GM18870 (cell line): ENCODE measurements at regions not wholly inside any gene's neighbourhood (a gene's known extent, or its start where the extent isn't known, plus 50 kb on each side); places are given as distances from the start of the nearest gene placed in this dataset.

ENCODE experiments used
- ATAC-seq: cut with Tn5 transposase; IDR thresholded peaks from one replicate; pipeline ENCODE4 v1.9.1; 2021; ENCODE audit warnings: moderate library complexity; ENCODE audit not compliant: unreplicated experiment

DNA sequence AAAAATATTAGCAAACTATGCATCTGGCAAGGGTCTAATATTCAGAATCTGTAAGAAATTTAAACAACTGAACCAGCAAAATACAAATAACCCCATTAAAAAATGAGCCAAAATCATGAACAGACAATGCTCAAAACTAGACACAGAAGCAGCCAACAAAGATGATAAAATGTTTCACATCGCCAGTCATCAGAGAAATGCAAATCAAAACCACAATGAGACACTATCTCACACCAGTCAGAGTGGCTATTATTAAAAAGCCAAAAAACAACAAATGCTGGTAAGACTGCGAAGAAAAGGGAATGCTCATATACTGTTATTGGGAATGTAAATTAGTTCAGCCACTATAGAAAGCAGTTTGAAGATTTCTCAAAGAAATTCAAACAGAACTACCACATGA, 201.3 kb upstream of the CPEB2 start:
- no peak for ATAC-seq

DNA sequence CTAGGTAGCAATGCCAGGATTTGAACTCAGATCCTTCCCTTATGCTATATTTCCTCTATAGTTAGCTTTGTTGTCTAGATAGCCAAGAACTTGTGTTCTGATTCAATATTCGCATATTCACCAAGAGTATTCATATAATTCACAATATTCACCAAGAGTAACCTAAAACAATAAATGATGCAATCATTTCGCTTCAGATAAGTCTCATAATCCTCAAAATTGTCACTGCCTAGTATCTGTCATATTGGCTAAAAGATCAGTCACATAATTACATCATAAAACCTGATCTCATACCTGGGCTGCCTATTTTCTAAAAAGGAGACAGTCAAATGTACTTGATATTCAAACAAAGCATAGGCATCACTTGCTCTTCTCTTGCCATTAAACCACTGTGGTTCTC, 199.7 kb upstream of the CPEB2 start:
- ATAC-seq = no peak

DNA sequence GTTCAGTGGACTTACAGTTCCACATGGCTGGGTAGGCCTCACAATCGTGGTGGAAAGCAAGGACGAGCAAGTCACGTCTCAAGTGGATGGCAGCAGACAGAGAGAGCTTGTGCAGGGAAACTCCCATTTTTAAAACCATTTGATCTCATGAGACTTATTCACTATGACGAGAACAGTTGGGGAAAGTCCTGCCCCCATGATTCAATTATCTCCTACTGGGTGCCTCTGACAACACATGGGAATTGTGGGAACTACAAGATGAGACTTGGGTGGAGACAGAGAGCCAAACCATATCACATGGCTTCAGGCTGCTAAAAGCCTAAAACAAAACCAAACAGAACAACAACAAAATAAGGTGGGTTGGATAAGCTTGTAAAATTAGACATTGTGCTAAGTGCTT, 194.4 kb upstream of the CPEB2 start:
- no peak for ATAC-seq

DNA sequence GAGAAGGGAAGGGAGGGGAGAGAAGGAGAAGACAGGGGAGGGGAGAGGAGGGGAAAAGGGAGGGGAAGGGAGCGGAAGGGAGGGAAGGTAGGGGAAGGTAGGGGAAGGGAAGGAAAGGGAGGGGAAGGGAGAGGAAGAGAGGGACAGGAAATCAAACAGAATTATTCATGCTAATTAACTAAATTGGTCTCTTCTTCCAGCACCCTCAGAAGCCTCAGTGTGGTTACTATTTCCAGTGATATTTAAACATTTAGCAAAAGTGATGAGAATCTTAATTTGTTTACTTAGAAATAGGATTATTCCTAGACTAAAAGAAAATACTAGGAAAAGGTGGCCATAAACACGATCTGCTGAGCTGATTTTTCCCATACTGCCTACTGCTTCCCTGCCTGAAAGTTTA, 193.1 kb upstream of the CPEB2 start:
- no peak for ATAC-seq

DNA sequence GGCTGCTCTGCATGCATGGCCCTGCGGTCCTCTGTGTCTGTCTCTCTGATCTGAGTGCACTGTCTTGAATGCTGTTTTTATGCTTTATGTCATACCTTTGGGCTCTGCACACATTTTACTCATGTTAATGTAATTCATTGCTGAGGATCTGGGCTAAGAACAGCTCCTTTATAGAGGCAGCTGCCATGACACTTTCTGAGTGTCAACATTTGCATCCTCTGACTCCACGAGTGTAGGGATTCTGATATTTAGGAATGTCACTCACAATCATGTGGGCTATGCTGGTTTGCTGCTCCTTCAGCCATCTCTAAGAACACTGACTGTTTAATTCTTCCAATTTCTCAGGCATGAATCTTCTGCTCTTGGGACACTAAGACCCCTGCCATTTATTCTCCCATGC, 192.2 kb upstream of the CPEB2 start:
- ATAC-seq = no peak

DNA sequence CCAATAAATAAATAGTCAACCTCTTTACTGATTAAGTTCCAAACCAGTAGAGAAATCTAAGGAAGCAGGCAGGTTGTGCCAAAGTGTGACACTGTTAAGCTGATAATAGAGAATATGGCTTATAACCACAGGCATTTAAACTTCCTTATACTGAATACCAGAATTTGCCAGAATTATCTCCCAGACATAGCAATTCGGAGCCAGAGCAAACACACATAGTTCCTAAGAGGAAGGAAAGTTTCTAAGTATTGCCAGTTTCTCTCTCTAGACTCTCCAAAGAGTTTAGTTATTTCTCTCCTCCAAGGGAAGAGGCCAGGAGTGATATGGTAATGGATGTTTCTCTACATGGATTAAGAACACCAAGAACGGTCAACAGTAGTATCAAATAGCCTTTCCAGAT, 191.7 kb upstream of the CPEB2 start:
- ATAC-seq = no peak

DNA sequence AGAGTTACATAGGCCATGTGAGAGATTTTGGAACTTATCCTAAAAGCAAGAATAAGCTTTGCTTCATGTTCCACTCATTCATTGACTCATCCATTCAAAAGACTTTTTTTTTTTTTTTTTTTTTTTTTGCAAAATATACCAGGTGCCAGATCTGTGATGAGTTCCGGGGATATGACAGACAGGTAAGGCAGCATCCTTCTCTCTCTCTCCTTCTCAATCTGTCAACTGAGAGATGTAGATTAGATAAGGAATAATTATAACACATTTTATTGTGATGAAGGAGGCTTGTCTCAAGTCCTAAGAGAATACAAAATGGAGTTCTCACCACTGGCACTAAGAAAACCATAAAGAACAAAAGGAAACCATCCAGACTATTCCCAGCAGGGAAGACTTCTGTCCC, 190.2 kb upstream of the CPEB2 start:
- no peak for ATAC-seq

DNA sequence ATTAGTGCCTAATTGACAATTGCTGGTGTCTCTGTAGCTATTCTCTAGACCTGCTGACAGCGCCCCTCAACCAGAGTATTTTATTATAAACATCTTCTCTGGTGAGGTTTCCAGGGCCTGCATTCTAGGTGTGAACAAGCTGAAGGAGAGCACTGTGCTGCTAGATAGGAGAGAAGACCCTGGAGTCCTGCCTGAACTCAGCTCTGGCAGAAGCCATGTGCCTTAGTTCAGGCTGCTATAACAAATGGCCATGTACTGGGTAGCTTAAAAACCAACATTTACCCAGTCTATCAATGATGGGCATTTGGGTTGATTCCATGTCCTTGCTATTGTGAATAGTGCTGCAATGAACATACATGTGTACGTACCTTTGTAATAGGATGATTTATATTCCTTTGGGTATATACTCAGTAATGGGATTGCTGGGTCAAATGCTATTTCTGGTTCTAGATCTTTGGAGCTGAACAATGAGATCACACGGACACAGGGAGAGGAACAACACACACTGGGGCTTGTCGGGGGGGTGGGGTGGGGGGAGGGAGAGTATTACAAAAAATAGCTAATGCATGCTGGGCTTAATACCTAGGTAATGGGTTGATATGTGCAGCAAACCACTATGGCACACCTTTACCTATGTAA, 185.5 kb upstream of the CPEB2 start:
- ATAC-seq = no peak

DNA sequence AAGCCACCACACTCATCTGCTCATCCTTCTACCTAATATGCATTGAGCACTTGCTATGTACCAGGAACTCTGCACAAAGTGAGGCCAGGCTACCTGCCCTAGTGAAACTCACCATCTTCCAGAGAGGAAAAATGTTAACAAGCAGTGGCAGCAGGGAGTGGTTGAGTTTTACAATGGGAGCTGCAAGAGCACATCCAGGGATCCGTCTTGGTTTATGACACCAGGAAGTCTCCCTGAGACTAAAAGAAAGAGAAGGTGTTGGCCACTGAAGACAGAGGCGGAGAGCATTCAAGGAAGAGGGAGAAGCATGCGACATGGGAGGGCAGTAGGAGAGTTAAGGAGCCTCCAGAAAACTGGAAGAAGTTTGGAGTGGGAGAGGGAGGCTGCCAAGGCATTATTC, 178.1 kb upstream of the CPEB2 start:
- no peak for ATAC-seq

DNA sequence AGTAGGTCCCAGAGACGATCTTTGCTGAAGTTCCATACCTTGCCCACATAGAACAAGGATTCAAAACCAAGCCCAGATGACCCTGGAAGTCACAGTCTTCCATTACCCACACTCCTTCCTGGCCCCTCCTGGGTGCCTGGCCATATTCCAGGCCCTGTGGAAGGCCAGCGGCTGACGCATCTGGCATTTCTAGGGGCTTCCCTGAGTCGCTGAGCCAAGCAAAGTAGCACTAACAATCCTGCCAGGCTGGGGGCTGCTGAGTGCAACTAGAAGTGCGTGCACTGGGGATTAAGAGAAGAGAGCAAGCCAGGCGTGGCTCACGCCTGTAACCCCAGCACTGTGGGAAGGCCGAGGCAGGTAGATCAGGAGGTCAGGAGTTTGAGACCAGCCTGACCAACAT, 175.2 kb upstream of the CPEB2 start:
- no peak for ATAC-seq

DNA sequence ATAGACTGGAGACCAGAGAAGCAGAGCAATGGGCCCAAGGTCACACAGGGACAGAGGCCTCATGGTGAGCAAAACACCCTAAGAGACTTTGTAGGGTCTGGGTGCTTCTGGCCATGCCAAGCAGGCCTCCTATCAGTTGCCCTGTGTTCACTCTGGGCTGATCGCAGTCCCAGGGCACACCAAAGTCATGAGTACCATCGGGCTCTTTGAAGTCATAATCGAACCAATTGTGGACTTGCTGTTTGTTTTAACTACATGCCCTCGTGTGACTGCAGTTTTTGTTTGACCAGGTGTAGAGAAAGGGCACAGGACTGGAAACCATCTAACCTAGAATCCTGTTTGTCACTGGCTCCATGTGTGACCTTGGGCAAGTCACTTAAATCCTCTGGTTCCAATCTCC, 172.5 kb upstream of the CPEB2 start:
- ATAC-seq = no peak

DNA sequence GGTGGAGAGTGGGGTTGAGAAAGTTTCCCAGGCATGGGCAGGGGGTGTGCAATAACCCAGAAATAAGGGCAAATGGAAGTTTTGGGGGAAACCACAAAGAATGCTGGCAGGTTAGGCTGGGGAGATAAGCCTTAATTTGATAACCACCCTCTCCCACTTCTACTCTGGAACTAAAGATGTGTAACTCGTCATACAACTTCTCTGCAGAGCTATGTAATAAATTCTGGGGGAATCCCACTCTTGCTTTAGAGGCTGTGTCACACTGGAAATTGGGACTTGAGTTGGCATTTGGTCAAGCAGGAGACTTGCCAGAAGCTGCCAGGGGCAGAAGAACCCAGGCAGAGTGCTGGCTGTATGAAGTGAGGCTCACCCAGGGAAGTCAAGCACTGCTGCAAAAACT, 170.9 kb upstream of the CPEB2 start:
- ATAC-seq = no peak

DNA sequence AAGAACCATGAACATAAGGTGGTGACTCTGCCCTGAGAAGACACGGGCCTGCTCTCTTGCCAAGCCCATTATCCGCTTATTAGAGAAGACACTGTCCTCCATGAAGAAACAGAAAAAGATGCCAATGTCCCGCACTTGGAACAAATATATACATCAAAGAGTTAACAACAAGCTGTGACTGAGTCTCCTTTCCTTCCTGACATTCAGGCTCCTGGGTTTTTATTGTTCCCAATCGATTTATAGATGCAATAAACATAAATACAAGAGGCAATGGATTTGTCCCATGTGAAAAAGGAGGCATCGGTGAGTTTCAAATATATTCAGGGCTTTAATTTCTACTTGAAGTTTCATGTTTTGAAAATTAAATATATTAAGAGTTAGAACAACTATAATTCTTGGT, 169.2 kb upstream of the CPEB2 start:
- no peak for ATAC-seq

DNA sequence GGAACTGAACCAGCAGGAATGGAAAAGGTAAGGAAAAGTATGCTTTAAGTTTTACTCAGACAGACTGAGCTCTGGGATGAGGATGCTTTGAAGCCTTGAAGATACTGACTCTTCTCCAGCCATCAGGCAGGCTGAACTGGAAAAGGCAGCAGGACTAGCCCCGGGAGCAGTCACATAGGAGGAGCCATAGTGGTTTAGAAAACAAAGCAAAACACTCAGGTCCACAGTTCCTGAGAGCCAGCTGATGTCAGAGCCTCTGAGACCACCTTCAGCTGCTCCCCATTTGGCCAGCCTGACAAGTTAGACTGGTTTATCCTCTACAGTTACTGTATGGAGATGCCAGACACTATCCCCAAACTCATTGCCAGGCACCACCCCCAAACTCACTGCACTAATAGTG, 167.9 kb upstream of the CPEB2 start:
- no peak for ATAC-seq

DNA sequence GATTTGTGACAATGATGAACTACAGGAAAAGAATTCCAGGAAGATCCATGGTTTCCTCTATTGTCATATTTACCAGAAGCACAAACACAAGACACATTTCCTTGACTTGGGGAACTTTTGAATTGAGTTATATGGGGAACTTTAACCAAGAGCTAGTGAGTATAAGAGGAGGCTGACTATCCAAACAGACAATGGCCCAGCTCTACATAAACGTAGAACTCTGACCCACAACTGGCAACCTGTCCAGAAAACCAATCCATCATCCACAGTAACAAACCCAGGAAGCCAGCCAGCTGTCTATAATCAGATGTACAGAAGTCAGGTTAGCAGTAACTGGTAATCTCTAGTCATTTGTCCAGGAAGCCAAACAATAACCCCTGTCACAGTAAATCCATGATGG, 167.0 kb upstream of the CPEB2 start:
- no peak for ATAC-seq

DNA sequence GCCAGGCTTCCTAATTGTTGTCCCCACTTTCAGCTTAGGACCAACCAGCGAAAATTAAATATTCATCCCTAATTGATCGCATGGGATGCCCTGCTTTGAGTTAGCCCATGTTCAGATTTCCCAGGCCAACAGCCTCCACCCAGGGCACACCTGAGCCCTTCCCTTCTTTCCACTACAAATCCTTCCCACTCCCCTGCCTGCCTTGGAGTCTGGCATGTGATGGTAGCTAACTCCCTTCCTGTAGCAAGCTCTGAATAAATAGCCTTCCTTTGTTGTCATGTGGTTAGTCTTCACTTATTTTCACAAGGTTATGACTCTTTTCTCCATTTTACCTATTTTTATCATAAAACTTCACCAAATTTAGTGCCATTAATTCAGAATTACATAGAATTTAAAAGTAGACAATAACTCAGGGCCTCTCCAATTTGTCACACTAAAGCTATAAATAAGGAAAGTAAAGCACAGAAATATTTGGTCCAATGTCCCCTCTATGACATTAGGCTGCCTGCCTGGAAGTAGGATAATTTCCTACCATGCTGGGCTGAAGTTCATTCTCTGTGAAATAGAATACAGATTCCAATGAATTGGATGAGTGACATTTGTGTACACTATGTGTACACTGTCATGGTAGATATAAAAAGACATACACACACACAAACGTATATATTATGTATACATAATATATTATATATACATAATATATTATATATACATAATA, 166.4 kb upstream of the CPEB2 start:
- no peak for ATAC-seq

DNA sequence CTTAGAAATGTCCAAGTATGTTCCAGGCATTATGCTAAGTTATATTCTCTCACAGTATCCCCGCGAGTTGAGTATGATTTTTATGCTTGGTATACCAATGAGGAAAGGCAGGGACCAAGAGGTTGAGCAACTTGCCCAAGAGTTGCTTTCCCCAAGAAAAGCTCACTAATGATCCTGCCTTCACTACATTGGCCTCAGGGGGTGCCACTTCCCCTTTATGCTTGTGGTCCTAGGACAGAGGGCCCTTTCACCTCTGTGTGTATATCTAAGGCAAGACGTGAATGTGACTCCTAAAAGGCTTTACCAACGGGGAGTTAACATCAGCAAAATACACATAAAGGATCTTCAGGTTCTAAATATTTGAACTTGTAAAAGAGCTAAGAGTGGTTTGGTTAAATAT, 164.4 kb upstream of the CPEB2 start:
- no peak for ATAC-seq

DNA sequence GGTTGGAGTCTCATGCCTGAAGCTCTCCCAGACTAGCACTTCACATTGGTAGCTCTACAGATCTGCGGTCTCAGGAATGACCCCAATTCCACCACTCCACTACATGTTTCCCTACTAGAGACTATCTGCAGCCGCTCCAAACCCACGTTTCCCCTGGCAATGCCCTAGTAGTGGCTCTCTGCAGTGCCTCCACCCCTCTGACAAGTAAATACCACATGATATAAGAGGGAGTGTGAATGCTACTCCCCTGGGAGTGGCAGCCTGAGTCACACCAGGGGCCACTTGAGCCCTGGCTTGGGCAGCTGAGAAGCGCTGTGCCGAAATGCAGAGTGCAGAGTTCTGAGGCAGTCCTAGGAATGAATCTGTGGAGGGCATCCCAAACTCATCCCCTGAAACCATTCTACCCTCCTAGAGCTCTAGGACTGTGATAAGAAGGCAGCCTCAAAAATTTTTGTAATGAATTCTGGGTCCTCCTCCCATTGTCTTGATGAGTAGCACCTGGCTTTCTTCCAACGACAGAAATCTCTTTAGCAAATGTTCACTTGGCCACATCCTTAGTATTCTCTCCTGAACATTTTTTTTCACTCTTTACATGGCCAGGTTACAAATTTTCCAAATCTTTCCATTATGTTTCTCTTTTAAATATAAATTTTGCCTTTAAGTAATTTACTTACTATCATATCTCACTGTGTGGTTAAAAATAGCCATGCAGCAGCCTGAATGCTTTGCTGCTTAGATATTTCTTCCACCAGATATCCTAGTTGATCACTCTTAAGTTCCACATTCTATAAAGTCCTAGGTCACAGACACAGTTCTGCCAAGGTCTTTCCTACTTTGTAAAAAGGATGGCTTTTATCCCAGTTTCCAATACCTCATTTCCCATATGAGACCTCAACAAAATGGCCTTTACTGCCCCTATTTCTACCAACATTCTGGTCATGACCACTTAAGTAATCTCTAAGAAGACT, 160.2 kb upstream of the CPEB2 start:
- no peak for ATAC-seq

DNA sequence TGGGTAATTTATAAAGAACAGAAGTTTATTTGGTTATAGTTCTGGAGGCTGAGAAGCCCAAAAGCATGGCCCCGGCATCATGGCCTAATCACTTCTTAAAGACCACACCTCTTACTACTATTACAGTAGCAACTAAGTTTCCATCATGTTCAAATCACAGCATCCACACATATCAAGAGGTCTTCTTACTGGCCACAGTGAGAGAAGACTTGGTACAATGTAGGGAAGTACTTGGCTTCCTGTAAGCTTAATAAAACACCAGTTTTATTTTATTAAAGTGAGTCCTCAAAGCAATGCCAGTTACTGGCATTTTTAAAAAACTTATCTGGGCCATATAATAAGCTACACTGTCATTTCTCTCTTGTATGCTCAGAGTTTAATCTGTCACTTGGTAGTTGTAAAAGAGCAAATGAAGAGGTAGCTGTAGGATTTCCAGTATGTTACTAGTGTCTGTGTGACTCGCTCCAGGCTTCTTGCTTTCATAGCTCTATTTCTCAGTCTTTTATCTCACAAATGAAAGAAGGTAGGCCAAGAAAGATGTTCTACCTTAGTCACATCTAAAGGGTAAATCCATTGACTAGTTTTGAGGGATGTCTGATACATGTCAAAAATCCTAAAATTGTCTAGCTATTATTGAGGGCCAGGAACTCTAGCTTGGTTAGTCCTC, 159.2 kb upstream of the CPEB2 start:
- no peak for ATAC-seq

DNA sequence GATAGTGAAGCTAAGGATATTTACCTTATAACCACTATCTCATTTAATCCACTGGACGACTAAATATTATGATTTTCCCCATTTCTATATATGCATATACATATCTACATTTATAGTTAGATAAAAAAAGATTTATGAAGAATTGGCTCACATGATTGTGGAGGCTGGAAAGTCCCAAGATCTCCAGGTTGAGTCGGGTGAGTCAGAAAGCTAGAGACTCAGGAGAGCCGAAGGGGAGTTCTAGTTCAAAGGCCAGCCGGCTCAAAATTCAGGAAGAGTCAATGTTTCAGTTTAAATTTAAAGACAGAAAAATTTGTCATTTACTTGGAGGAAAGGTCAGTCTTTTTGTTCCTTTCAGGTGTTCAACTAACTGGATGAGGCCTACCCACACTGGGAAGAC, 158.2 kb upstream of the CPEB2 start:
- peak; percentile 35 for ATAC-seq

DNA sequence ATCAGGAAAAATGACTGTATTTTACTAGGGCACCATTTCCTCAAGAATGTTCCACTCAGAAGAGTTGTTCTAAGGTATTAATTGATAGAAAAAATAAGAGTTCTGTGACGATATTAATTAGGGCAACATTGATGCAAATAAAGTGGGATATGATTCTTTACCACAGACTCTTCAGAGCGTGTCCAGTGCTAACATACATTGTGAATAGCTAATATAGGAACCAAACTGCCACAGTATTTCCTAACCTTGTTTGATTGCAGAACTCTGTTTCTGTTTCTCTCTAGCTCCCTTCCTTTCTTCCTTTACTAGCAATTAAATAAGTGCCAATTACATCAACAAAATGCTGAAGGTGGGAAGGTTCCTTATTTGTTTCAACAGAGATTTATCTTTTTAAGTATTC, 154.1 kb upstream of the CPEB2 start:
- ATAC-seq = no peak
